K562 (cell line): ENCODE measurements at regions not wholly inside any gene's neighbourhood (a gene's known extent, or its start where the extent isn't known, plus 50 kb on each side); places are given as distances from the start of the nearest gene placed in this dataset.

Experiments used
- ATAC-seq: fragments of 200-7000 bp; cut with Tn5 transposase; 3 replicates; pipeline ENCODE4 v1.9.1; 2020; ENCODE audit warnings: moderate library complexity
- BruUV-seq: library from RNA; stranded (reverse); fragments of 400-500 nt; replicated peaks from 2 replicates; lab custom pipeline; 2021; lab: Mats Ljungman, UMichigan
- CTCF ChIA-PET: fragments of 300-600 bp; formaldehyde crosslinking; extraction: SDS; loops from one replicate; lab custom pipeline; 2021; ENCODE audit warnings: low intra/inter-chr PET ratio; lab: Yijun Ruan, JAX
- POLR2A ChIA-PET: fragments of 300-600, 350-650 bp; sonication (Branson Sonifier 250); formaldehyde crosslinking; extraction: SDS; loops from one replicate; lab custom pipeline; 2021; ENCODE audit warnings: antibody characterized with exemption, inconsistent platforms; lab: Yijun Ruan, JAX
- DNase-seq, 4 experiments: peaks; one replicate each; pipeline versions ENCODE4 v3.0.0 to v3.0.0-alpha.2; 2011 to 2018; ENCODE audit warnings: low spot score in 3 of 4, mixed read lengths in 3 of 4; ENCODE audit errors: extremely low read depth in 1 of 4
- FAIRE-seq: peaks from 2 replicates; lab custom pipeline; 2011; peaks lifted over from hg19 to GRCh38; lab: Jason Lieb, UNC
- H2AFZ ChIP-seq: 2 replicates; pipeline ENCODE4 v1.6.0; 2011; ENCODE audit warnings: low read depth, low read length, control low read depth, inconsistent platforms
- H3K27ac ChIP-seq: fragments of 200-600 bp; 3 replicates; pipeline ENCODE4 v1.8.0; 2011; ENCODE audit warnings: low read depth, mild to moderate bottlenecking, control low read depth, inconsistent platforms, low read length, moderate library complexity, mixed read lengths; ENCODE audit errors: extremely low read depth
- H3K27me3 ChIP-seq, 2 experiments: fragments of 300-600 bp in 1 of 2; 2 replicates in 1 of 2; 3 replicates in 1 of 2; pipeline versions ENCODE4 v1.6.0 to v1.8.0; 2011; ENCODE audit warnings: inconsistent platforms in 2 of 2, low read length in 2 of 2, mild to moderate bottlenecking in 1 of 2, mixed read lengths in 1 of 2, moderate library complexity in 1 of 2; ENCODE audit not compliant: control insufficient read depth in 2 of 2, insufficient read depth in 2 of 2
- H3K36me3 ChIP-seq: fragments of 300-600 bp; 3 replicates; pipeline ENCODE4 v1.8.0; 2011; ENCODE audit warnings: mild to moderate bottlenecking, low read length, inconsistent platforms; ENCODE audit not compliant: control insufficient read depth, insufficient read depth
- H3K4me1 ChIP-seq, 2 experiments: fragments of 200-600 bp in 1 of 2; replicated peaks in 1 of 2; 2 replicates in 1 of 2; 3 replicates in 1 of 2; pipeline versions ENCODE4 v1.5.1 to v1.8.0; 2011; ENCODE audit warnings: inconsistent platforms in 2 of 2, low read length in 2 of 2, mild to moderate bottlenecking in 1 of 2, mixed read lengths in 1 of 2, moderate library complexity in 1 of 2; ENCODE audit not compliant: control insufficient read depth in 2 of 2, insufficient read depth in 2 of 2
- H3K4me2 ChIP-seq: 2 replicates; pipeline ENCODE4 v1.6.1; 2011; ENCODE audit warnings: low read length, control low read depth, inconsistent platforms, mixed read lengths; ENCODE audit not compliant: insufficient read depth
- H3K4me3 ChIP-seq: fragments of 200-600 bp; sonication (generic), shearing (Covaris generic); 2 replicates; pipeline ENCODE4 v1.5.1; 2016; ENCODE audit warnings: control low read depth, inconsistent platforms
- H3K79me2 ChIP-seq: fragments of 200-600 bp; 3 replicates; pipeline ENCODE4 v1.8.0; 2011; ENCODE audit warnings: low read length, inconsistent platforms; ENCODE audit not compliant: control insufficient read depth, insufficient read depth
- H3K9ac ChIP-seq, 2 experiments: 2 replicates each; pipeline versions ENCODE4 v1.6.0 to v1.6.1; 2011; ENCODE audit warnings: low read depth in 2 of 2, low read length in 2 of 2, control low read depth in 1 of 2, inconsistent platforms in 1 of 2, mild to moderate bottlenecking in 1 of 2, mixed read lengths in 1 of 2; ENCODE audit not compliant: insufficient read depth in 1 of 2
- H3K9me1 ChIP-seq: one replicate; pipeline ENCODE4 v1.6.0; 2011; ENCODE audit warnings: inconsistent platforms, mild to moderate bottlenecking, low read length, moderate library complexity; ENCODE audit not compliant: control insufficient read depth, insufficient read depth
- H3K9me3 ChIP-seq: replicated peaks from 2 replicates; pipeline ENCODE4 v1.5.1; 2011; ENCODE audit warnings: low read depth, low read length, inconsistent platforms; ENCODE audit not compliant: control insufficient read depth, insufficient read depth
- H4K20me1 ChIP-seq: replicated peaks from 2 replicates; pipeline ENCODE4 v1.6.1; 2011; ENCODE audit warnings: low read length, inconsistent platforms, mixed read lengths; ENCODE audit not compliant: control insufficient read depth, insufficient read depth
- DEAF1 ChIP-seq: fragments of 450-650 bp; formaldehyde crosslinking; IDR thresholded peaks from 2 replicates; pipeline ENCODE4 v1.4.0; 2020; ENCODE audit warnings: mild to moderate bottlenecking, moderate library complexity
- FOXP4 ChIP-seq: sonication (generic); formaldehyde crosslinking; IDR thresholded peaks from 2 replicates; pipeline ENCODE4 v1.8.0; 2022; ENCODE audit warnings: mild to moderate bottlenecking, missing genetic modification reagents, borderline replicate concordance
- HMG20A ChIP-seq: fragments of 450-650 bp; formaldehyde crosslinking; conservative IDR thresholded peaks from 2 replicates; pipeline ENCODE4 v1.4.0; 2020; ENCODE audit warnings: mild to moderate bottlenecking, mixed read lengths
- KDM2B ChIP-seq: fragments of 250-450 bp; sonication (Bioruptor Pico); IDR thresholded peaks from 2 replicates; pipeline ENCODE4 v1.8.0; 2021; ENCODE audit warnings: mild to moderate bottlenecking, moderate library complexity
- RAD21 ChIP-seq, 2 experiments: fragments of 250-450 bp in 1 of 2; fragments of 450-650 bp in 1 of 2; sonication (Bioruptor Pico) in 1 of 2; formaldehyde crosslinking in 1 of 2; IDR thresholded peaks in 1 of 2; conservative IDR thresholded peaks in 1 of 2; 2 replicates each; pipeline versions ENCODE4 v1.4.0 to v1.8.0; 2020 to 2022; ENCODE audit warnings: mild to moderate bottlenecking in 2 of 2, moderate library complexity in 1 of 2
- SMC3 ChIP-seq: conservative IDR thresholded peaks from 2 replicates; pipeline ENCODE4 v1.6.1; 2011; ENCODE audit warnings: low read depth, low read length, improper control_type of control experiment; ENCODE audit not compliant: insufficient read depth
- SNAPC5 ChIP-seq: fragments of 250-450 bp; sonication (Bioruptor Pico); IDR thresholded peaks from 2 replicates; pipeline ENCODE4 v1.8.0; 2021; ENCODE audit warnings: moderate library complexity, mild to moderate bottlenecking, inconsistent platforms
- THRA ChIP-seq: fragments of 450-650 bp; IDR thresholded peaks from 2 replicates; pipeline ENCODE4 v1.6.1; 2017; ENCODE audit warnings: mild to moderate bottlenecking, moderate library complexity
- WGBS: fragments of 100-300 bp; shearing (Covaris generic); methylation state at CpG from one replicate; pipeline ENCODE4 v1.1.6; 2016; ENCODE audit warnings: low coverage, mixed read lengths; ENCODE audit not compliant: insufficient coverage; ENCODE audit errors: missing lambda C conversion rate; 5-methylcytosine and 5-hydroxymethylcytosine counted together
- in situ Hi-C: fragments of 300-500 bp; cut with MboI; formaldehyde crosslinking; loops from 4 replicates; pipeline ENCODE4 v1.15.0; 2018; ENCODE audit warnings: inconsistent platforms, mixed read lengths
- intact Hi-C: fragments of 100-400 bp; cut with micrococcal nuclease; formaldehyde crosslinking; loops from 2 replicates; pipeline ENCODE4 v1.14.2; 2022

DNA sequence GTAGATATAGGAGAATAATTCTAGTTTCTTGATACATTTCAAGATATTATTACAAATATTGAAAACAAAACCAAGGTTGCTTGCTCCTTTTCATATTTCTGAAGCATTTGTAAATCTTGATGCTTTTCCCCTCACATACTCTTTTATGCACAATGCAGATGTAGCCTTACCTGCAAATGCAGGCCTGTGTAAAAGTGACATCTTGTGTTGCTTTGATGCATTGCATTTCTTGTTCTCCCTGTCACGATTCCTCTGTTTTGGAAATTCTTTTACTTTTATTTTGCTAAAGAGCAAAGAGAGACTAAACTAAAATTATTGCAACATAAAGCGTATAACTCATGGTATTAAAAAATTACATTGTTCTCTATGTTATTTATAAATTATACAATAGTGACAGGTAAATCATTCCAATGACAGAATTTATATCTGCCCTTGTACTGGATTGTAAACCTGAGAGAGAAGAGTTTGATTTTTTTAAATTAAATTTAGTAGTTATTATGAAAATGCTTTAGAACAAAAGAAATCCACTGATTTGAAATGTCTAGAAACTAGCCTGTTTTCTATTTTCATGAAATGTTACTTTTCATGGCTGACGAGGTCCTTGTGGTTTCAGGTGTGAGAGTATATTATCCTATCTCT, 970.0 kb downstream of the MAT2B start:
- ATAC-seq = peak; percentile 84
- Histone ChIP-seq H3K4me2 (no peak overlapping the region), H2AFZ (no peak overlapping the region), H3K9me1 (no peaks in the 10 kb centered on the region), H3K79me2 (no peaks in the 10 kb centered on the region), H3K4me3 (no peak overlapping the region), H3K9ac (no peak overlapping the region), H3K4me1 (no peaks in the 10 kb centered on the region), H3K9me3 (no peaks in the 10 kb centered on the region), H3K27me3 (no peaks in the 10 kb centered on the region), H4K20me1 (no peaks in the 10 kb centered on the region), H3K36me3 (no peaks in the 10 kb centered on the region), H3K27ac (no peak overlapping the region)
- CTCF ChIA-PET = interaction anchor here (0.6 kb wide), 1 partner anchor 426 kb away, joined by 3 read pairs; no protein-coding TSS in a partner anchor
- in situ Hi-C loops = no loop called here
- intact Hi-C loops = loop anchor here (1.0 to 5.0 kb wide), 3 partner anchors 29 to 462 kb away; no protein-coding TSS in a partner anchor
- FAIRE-seq = peak; percentile 76
- peak in 2 of 4 experiments; percentile 18 to 52 for DNase-seq
- 34% methylated on average over 3 of the region's 3 CpGs for WGBS
- POLR2A ChIA-PET = no interaction called here
- BruUV-seq = no TSS peak
- TF ChIP-seq SMC3 (peak; percentile 75), DEAF1 (CRISPR knock-in tag) (peak; percentile 82), THRA (no peak), RAD21 (CRISPR knock-in tag; conservative IDR thresholded peaks at IDR 0.05 in 1 of 2, IDR thresholded peaks at IDR 0.05 in 1 of 2) (peak; percentile 93 to 94), SNAPC5 (CRISPR knock-in tag) (no peak), HMG20A (CRISPR knock-in tag) (no peak), KDM2B (no peak), FOXP4 (no peak)
